ENCODE measurements at regions not wholly inside any gene's neighbourhood (a gene's known extent, or its start where the extent isn't known, plus 50 kb on each side); places are given as distances from the start of the nearest gene placed in this dataset.

GRCh38 chr5:2182020-2182419, 299.3 kb upstream of the IRX4 start:
- no peaks in the 10 kb centered on the region for H3K27me3 ChIP-seq (ENCODE audit: insufficient read depth, low read length)
- TF ChIP-seq SP1 (IDR thresholded peaks at IDR 0.05; ENCODE audit: low read depth) (no peak), SRF (IDR thresholded peaks at IDR 0.05; ENCODE audit: low read depth) (no peak), ATF3 (IDR thresholded peaks at IDR 0.05) (no peak), CBX3 (IDR thresholded peaks at IDR 0.05; ENCODE audit: low read depth) (no peak), ZNF274 (IDR thresholded peaks at IDR 0.05; ENCODE audit: low read depth, low read length) (no peak)

GRCh38 chr5:2181557-2181956, 298.8 kb upstream of the IRX4 start:
- H3K4me2 ChIP-seq (ENCODE audit: low read length) = no peak overlapping the region
- TF ChIP-seq POLR2AphosphoS5 (IDR thresholded peaks at IDR 0.05; ENCODE audit: low read depth, low read length) (no peak), RAD21 (IDR thresholded peaks at IDR 0.05; ENCODE audit: low read depth) (no peak), EZH2 (IDR thresholded peaks at IDR 0.05) (no peak), TCF7L2 (IDR thresholded peaks at IDR 0.05; ENCODE audit: borderline replicate concordance, extremely low read depth, insufficient read depth, insufficient read length) (no peak), CBX3 (IDR thresholded peaks at IDR 0.05; ENCODE audit: low read depth) (no peak), FOSL1 (IDR thresholded peaks at IDR 0.05; ENCODE audit: low read depth) (no peak), SRF (IDR thresholded peaks at IDR 0.05; ENCODE audit: low read depth) (no peak), POLR2A (IDR thresholded peaks at IDR 0.05; ENCODE audit: borderline replicate concordance, extremely low read depth, insufficient read depth, insufficient read length) (no peak), SIN3A (IDR thresholded peaks at IDR 0.05; ENCODE audit: low read depth) (no peak), ELF1 (IDR thresholded peaks at IDR 0.05; ENCODE audit: borderline replicate concordance, low read depth) (no peak), CTCF (IDR thresholded peaks at IDR 0.05 in 2 of 3, conservative IDR thresholded peaks at IDR 0.05 in 1 of 3; ENCODE audit: borderline replicate concordance in 1 of 3, insufficient read depth in 1 of 3, low read depth in 2 of 3, low read length in 2 of 3) (no peak), CEBPB (IDR thresholded peaks at IDR 0.05; ENCODE audit: low read depth) (no peak), YY1 (IDR thresholded peaks at IDR 0.05; ENCODE audit: extremely low read depth, insufficient replicate concordance, low read depth, low read length) (no peak), ZBTB33 (IDR thresholded peaks at IDR 0.05; ENCODE audit: extremely low read depth, insufficient replicate concordance, low read length) (no peak), EGR1 (IDR thresholded peaks at IDR 0.05; ENCODE audit: low read depth) (no peak), EZH2phosphoT487 (IDR thresholded peaks at IDR 0.05; ENCODE audit: borderline replicate concordance) (no peak), JUND (IDR thresholded peaks at IDR 0.05) (no peak)

More at GRCh38 chr5:2182020-2182419, 299.3 kb upstream of the IRX4 start:
- H3K4me2 ChIP-seq (ENCODE audit: low read length) = no peak overlapping the region
- no peak for DNase-seq (ENCODE audit: low read depth, low spot score)
- POLR2A ChIA-PET = no interaction called here
- no peak overlapping the region for H3K4me3 ChIP-seq (replicated peaks in 1 of 2; ENCODE audit: low read depth in 1 of 2, low read length in 2 of 2)
- ATAC-seq = no peak
- H3K27ac ChIP-seq (ENCODE audit: low read depth, low read length) = no peak overlapping the region
- BruUV-seq (replicated peaks) = no TSS peak
- no peaks in the 10 kb centered on the region for H3K36me3 ChIP-seq (ENCODE audit: control insufficient read depth in 1 of 2, insufficient read depth in 2 of 2, low read length in 2 of 2)
- intact Hi-C loops (cut with micrococcal nuclease) = no loop called here
- H4K20me1 ChIP-seq (ENCODE audit: insufficient read depth) = no peaks in the 10 kb centered on the region
- CTCF ChIA-PET = no interaction called here
- H3K9me2 ChIP-seq (ENCODE audit: insufficient read depth) = no peaks in the 10 kb centered on the region
- no peak overlapping the region for H3K9ac ChIP-seq (ENCODE audit: low read length)
- H3K4me1 ChIP-seq (ENCODE audit: control insufficient read depth in 1 of 2, insufficient read depth in 2 of 2, low read length in 2 of 2) = no peaks in the 10 kb centered on the region
- H3K79me2 ChIP-seq (ENCODE audit: insufficient read depth, low read length) = no peaks in the 10 kb centered on the region
- H3K9me3 ChIP-seq (ENCODE audit: control insufficient read depth in 1 of 2, insufficient read depth in 1 of 2, low read depth in 1 of 2, low read length in 2 of 2) = no peaks in the 10 kb centered on the region
- RAD21 ChIA-PET (ENCODE audit: low non-redundant PET in 1 of 2, low total read pairs in 2 of 2, uncharacterized antibody in 2 of 2, unreplicated experiment in 2 of 2) = no interaction called here
- H2AFZ ChIP-seq (ENCODE audit: low read depth, low read length, poor library complexity, severe bottlenecking) = no peak overlapping the region

More at GRCh38 chr5:2181557-2181956, 298.8 kb upstream of the IRX4 start:
- no peak for ATAC-seq
- DNase-seq (ENCODE audit: low read depth, low spot score) = no peak
- H3K4me3 ChIP-seq (replicated peaks in 1 of 2; ENCODE audit: low read depth in 1 of 2, low read length in 2 of 2) = no peak overlapping the region
- CTCF ChIA-PET = no interaction called here
- no peaks in the 10 kb centered on the region for H3K36me3 ChIP-seq (ENCODE audit: control insufficient read depth in 1 of 2, insufficient read depth in 2 of 2, low read length in 2 of 2)
- H3K27me3 ChIP-seq (ENCODE audit: insufficient read depth, low read length) = no peaks in the 10 kb centered on the region
- H4K20me1 ChIP-seq (ENCODE audit: insufficient read depth) = no peaks in the 10 kb centered on the region
- intact Hi-C loops (cut with micrococcal nuclease) = no loop called here
- H3K79me2 ChIP-seq (ENCODE audit: insufficient read depth, low read length) = no peaks in the 10 kb centered on the region
- H2AFZ ChIP-seq (ENCODE audit: low read depth, low read length, poor library complexity, severe bottlenecking) = no peak overlapping the region
- POLR2A ChIA-PET = no interaction called here
- BruUV-seq (replicated peaks) = no TSS peak
- H3K27ac ChIP-seq (ENCODE audit: low read depth, low read length) = no peak overlapping the region
- 0 out of 4 replicates have a peak, but pooled peaks cover 0 to 1% of the 10 kb centered on the region in 2 experiments for H3K4me1 ChIP-seq (ENCODE audit: control insufficient read depth in 1 of 2, insufficient read depth in 2 of 2, low read length in 2 of 2)
- no peaks in the 10 kb centered on the region for H3K9me3 ChIP-seq (ENCODE audit: control insufficient read depth in 1 of 2, insufficient read depth in 1 of 2, low read depth in 1 of 2, low read length in 2 of 2)
- no peaks in the 10 kb centered on the region for H3K9me2 ChIP-seq (ENCODE audit: insufficient read depth)
- no peak overlapping the region for H3K9ac ChIP-seq (ENCODE audit: low read length)
- RAD21 ChIA-PET (ENCODE audit: low non-redundant PET in 1 of 2, low total read pairs in 2 of 2, uncharacterized antibody in 2 of 2, unreplicated experiment in 2 of 2) = no interaction called here

Data from HCT116 (cell line).